Parathyroid adenoma (tissue), 2 donors: ENCODE measurements at regions not wholly inside any gene's neighbourhood (a gene's known extent, or its start where the extent isn't known, plus 50 kb on each side); places are given as distances from the start of the nearest gene placed in this dataset.

Experiments used
- H2AFZ ChIP-seq: fragments of 300-600 bp; sonication (generic); one replicate; pipeline ENCODE4 v1.7.0; 2017; ENCODE audit warnings: antibody characterized with exemption, mild to moderate bottlenecking
- H3K27ac ChIP-seq: fragments of 300-600 bp; sonication (generic); one replicate; pipeline ENCODE4 v1.7.0; 2017
- H3K27me3 ChIP-seq: fragments of 300-600 bp; sonication (generic); one replicate; pipeline ENCODE4 v1.7.0; 2017; ENCODE audit warnings: low read length; ENCODE audit not compliant: control insufficient read depth, insufficient read depth
- H3K36me3 ChIP-seq: fragments of 300-600 bp; sonication (generic); one replicate; pipeline ENCODE4 v1.7.0; 2017; ENCODE audit warnings: low read length; ENCODE audit not compliant: control insufficient read depth, insufficient read depth
- H3K4me1 ChIP-seq: fragments of 300-600 bp; sonication (generic); one replicate; pipeline ENCODE4 v1.7.0; 2017; ENCODE audit warnings: control low read depth
- H3K4me2 ChIP-seq: fragments of 300-600 bp; sonication (generic); one replicate; pipeline ENCODE4 v1.7.0; 2017; ENCODE audit warnings: low read length
- H3K4me3 ChIP-seq: fragments of 300-600 bp; sonication (generic); one replicate; pipeline ENCODE4 v1.7.0; 2017; ENCODE audit warnings: low read depth, low read length
- H3K79me2 ChIP-seq: fragments of 300-600 bp; sonication (generic); one replicate; pipeline ENCODE4 v1.7.0; 2017; ENCODE audit warnings: control low read depth
- H3K9ac ChIP-seq: fragments of 300-600 bp; sonication (generic); one replicate; pipeline ENCODE4 v1.7.0; 2017; ENCODE audit warnings: mild to moderate bottlenecking
- H3K9me3 ChIP-seq: fragments of 300-600 bp; sonication (generic); one replicate; pipeline ENCODE4 v1.7.0; 2017; ENCODE audit warnings: low read length; ENCODE audit not compliant: control insufficient read depth
- TF ChIP-seq, protein P1 (sequence below): fragments of 300-600 bp; sonication (generic); IDR thresholded peaks from one replicate; pipeline ENCODE4 v1.7.0; 2017; ENCODE audit warnings: antibody characterized with exemption, mild to moderate bottlenecking
- donor health status: primary hyperparathyroidism.

DNA sequence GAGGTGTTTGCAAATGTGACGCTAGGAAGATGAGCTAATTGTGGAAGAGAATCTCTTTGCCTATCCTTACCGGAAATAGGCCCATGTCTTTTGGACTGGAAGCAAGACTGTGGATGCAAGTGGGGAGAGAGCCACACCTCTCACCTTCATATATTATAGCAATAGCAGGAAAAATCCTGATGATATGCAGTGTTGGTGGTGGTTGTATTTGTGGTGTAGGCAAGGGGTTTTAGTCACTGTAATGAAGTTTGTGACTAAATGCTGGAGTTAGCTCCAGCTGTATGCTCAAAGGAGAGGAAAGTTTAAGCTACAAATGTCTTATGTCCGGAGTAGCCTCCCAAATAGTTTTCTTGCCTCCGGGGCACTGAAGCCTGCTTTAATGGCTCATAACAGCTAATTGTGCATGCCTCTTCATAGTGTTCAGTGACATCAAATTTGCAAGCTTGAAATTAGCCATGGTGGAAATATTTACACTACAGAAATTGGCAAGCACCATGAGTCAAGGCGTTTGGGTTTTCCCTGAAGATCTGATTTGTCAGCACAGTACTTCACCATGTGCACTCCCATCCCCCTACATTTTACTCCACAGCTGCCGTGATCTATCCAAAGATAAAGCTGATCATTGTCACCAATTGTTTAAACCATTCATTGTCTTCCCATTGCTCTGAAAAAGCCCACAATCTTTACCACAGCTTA is 102.6 kb upstream of the ZNF644 start:
- Histone ChIP-seq H3K27me3 (no peaks in the 10 kb centered on the region), H2AFZ (no peak overlapping the region), H3K4me3 (no peak overlapping the region), H3K79me2 (no peaks in the 10 kb centered on the region), H3K4me2 (no peak overlapping the region), H3K4me1 (no peaks in the 10 kb centered on the region), H3K9ac (no peak overlapping the region), H3K27ac (no peak overlapping the region), H3K9me3 (no peaks in the 10 kb centered on the region), H3K36me3 (no peaks in the 10 kb centered on the region)
- TF ChIP-seq, protein P1, sequence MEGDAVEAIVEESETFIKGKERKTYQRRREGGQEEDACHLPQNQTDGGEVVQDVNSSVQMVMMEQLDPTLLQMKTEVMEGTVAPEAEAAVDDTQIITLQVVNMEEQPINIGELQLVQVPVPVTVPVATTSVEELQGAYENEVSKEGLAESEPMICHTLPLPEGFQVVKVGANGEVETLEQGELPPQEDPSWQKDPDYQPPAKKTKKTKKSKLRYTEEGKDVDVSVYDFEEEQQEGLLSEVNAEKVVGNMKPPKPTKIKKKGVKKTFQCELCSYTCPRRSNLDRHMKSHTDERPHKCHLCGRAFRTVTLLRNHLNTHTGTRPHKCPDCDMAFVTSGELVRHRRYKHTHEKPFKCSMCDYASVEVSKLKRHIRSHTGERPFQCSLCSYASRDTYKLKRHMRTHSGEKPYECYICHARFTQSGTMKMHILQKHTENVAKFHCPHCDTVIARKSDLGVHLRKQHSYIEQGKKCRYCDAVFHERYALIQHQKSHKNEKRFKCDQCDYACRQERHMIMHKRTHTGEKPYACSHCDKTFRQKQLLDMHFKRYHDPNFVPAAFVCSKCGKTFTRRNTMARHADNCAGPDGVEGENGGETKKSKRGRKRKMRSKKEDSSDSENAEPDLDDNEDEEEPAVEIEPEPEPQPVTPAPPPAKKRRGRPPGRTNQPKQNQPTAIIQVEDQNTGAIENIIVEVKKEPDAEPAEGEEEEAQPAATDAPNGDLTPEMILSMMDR, result no peak

DNA sequence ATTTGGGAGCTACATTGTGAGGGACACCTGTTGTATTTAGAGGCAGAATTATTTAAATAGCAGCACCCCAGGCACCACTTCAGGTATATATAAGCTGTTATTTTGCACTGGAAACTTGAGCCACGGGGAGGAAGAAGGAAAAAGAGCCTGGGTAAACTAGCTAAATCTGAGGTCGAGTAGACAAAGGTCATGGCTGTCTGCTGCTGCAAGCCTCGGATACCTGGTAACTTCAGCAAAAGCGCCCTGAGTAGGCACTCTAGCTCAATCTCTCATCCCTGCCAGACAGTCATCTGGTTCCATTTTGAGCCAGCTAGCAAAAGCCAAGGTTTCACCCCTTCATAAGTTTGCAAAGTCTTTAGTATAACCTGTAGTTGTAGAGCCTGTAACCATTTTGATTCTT is 101.9 kb upstream of the ZNF644 start:
- Histone ChIP-seq H3K27me3 (no peaks in the 10 kb centered on the region), H3K27ac (no peak overlapping the region), H3K4me1 (no peaks in the 10 kb centered on the region), H3K79me2 (no peaks in the 10 kb centered on the region), H3K36me3 (no peaks in the 10 kb centered on the region), H3K9ac (no peak overlapping the region), H3K4me2 (no peak overlapping the region), H3K4me3 (no peak overlapping the region), H3K9me3 (no peaks in the 10 kb centered on the region), H2AFZ (no peak overlapping the region)
- TF ChIP-seq, protein P1, result no peak

DNA sequence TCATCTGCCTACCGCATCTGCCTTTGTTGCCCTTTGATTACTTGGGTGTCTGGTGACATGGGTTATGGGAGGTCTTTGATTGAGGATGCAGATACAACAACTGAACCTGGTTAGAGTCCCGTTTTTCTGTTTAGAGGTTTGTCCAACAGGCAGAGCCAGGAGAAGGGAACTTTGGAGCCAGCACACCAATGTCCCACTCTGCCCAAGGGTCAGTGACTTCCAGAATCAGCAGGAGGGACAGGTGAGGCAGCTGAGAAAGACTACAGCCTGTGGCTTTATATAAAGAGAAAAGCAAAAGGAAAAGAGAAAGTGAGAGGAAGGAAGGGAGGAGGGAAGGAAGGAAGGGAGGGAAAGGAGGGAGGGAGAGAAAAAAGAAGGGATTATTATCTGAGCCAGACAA is 101.5 kb upstream of the ZNF644 start:
- H3K9ac ChIP-seq, result no peak overlapping the region

DNA sequence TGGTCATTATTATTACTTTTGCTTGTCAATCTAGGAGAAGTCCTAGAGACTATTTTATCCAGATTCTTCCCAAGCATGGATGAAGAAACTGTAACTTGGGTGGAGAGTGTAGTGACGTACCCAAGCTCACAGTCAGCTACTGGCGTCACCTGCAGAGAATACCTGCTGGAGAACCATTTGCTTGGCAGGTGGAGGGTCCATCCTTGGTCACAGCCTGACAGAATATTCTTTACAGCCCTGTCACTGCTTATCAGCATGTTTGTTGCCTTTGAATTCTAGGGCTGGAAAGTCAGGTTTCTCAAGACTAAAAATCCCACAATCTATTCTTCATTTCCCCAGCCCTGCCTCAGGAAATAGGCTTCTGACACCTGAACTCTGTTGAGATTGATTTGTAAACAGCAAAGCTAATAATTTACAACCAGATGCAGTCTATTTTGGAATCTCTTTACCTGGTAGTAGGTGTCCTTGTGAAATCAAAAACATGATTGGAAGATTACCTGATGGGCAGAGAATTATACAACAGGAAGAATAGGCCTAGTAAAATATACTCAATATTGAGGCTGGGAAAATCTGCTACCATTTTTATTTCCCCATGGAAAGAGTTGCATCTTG is 100.4 kb upstream of the ZNF644 start:
- Histone ChIP-seq H3K27ac (no peak overlapping the region), H3K36me3 (no peaks in the 10 kb centered on the region), H2AFZ (no peak overlapping the region), H3K79me2 (no peaks in the 10 kb centered on the region), H3K9me3 (no peaks in the 10 kb centered on the region), H3K4me2 (no peak overlapping the region), H3K4me1 (no peaks in the 10 kb centered on the region), H3K4me3 (no peak overlapping the region), H3K9ac (no peak overlapping the region), H3K27me3 (no peaks in the 10 kb centered on the region)
- TF ChIP-seq, protein P1, result no peak

More for the DNA sequence above, 101.5 kb upstream of the ZNF644 start:
- Histone ChIP-seq H2AFZ (no peak overlapping the region), H3K27ac (no peak overlapping the region), H3K4me2 (no peak overlapping the region), H3K9me3 (no peaks in the 10 kb centered on the region), H3K27me3 (no peaks in the 10 kb centered on the region), H3K4me1 (no peaks in the 10 kb centered on the region), H3K4me3 (no peak overlapping the region), H3K36me3 (no peaks in the 10 kb centered on the region), H3K79me2 (no peaks in the 10 kb centered on the region)
- TF ChIP-seq, protein P1, result no peak

DNA sequence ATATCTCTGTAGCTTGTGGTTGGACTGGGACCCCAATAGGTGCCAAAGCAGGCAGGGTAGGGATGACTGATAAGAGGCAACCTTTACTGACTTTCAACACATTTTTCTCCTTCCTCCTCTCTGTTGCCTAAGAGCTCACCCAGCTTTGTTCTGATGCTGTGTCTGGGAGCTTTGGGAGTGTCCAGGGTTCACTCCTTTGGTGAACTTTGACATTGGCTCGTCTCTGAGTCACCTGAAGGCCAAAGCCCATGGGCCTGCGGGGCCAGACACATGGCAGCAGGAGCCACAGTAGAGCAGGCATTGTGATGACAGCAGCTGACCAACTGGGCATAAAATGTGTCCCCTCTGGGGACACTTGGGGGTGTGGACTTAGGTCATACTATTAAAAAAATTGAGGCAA is 99.5 kb upstream of the ZNF644 start:
- no peak overlapping the region for H3K27ac ChIP-seq
- no peaks in the 10 kb centered on the region for H3K27me3 ChIP-seq
- H3K36me3 ChIP-seq, result no peaks in the 10 kb centered on the region
- H3K4me2 ChIP-seq, result no peak overlapping the region
- TF ChIP-seq, protein P1, result no peak
- no peaks in the 10 kb centered on the region for H3K9me3 ChIP-seq
- H3K79me2 ChIP-seq, result no peaks in the 10 kb centered on the region
- H3K4me1 ChIP-seq, result no peaks in the 10 kb centered on the region
- H2AFZ ChIP-seq, result no peak overlapping the region
- H3K4me3 ChIP-seq, result no peak overlapping the region
- H3K9ac ChIP-seq, result no peak overlapping the region
